ENCODE measurements at regions not wholly inside any gene's neighbourhood (a gene's known extent, or its start where the extent isn't known, plus 50 kb on each side); places are given as distances from the start of the nearest gene placed in this dataset.

- TF ChIP-seq, protein P1, sequence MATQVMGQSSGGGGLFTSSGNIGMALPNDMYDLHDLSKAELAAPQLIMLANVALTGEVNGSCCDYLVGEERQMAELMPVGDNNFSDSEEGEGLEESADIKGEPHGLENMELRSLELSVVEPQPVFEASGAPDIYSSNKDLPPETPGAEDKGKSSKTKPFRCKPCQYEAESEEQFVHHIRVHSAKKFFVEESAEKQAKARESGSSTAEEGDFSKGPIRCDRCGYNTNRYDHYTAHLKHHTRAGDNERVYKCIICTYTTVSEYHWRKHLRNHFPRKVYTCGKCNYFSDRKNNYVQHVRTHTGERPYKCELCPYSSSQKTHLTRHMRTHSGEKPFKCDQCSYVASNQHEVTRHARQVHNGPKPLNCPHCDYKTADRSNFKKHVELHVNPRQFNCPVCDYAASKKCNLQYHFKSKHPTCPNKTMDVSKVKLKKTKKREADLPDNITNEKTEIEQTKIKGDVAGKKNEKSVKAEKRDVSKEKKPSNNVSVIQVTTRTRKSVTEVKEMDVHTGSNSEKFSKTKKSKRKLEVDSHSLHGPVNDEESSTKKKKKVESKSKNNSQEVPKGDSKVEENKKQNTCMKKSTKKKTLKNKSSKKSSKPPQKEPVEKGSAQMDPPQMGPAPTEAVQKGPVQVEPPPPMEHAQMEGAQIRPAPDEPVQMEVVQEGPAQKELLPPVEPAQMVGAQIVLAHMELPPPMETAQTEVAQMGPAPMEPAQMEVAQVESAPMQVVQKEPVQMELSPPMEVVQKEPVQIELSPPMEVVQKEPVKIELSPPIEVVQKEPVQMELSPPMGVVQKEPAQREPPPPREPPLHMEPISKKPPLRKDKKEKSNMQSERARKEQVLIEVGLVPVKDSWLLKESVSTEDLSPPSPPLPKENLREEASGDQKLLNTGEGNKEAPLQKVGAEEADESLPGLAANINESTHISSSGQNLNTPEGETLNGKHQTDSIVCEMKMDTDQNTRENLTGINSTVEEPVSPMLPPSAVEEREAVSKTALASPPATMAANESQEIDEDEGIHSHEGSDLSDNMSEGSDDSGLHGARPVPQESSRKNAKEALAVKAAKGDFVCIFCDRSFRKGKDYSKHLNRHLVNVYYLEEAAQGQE (IDR thresholded peaks at IDR 0.05; ENCODE audit: borderline replicate concordance), result no peak
Measured at GRCh38 chr2:156787517-156787916, 351.3 kb downstream of the GPD2 start (continued).

DNA sequence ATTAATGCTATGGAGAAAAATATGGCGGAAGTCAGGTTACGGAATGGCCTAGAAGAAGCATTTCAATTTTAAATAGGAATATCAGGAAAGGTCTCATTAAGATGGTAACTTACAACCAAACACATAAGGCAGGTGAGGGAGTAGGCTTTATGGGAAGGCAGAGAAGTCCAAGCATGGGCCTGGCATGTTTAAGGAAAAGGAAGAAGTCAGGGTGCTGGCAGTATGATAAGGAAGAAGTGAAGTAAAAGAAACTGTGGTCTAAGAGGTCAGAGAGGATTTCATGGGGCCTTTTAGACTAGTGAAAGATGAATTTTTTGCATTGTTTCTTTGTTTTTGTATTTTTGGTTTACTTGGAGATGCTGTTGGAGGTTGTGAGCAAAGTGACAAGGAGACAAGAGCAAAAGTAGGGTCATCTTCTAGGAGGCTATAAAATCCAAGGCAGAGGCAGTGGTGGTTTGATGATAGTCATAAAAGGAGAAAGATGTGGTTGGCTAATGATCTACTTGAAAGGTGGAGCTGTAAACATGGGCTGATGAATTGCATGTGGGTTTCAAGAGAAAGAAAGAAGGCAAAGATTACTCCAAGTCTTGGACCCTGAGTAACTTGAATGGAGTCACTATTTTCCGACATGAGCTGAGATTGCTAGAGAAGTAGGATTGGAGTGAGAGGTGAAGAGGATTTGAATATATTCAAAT is 354.3 kb downstream of the GPD2 start:
- H3K36me3 ChIP-seq (ENCODE audit: insufficient read depth, low read length), result no peaks in the 10 kb centered on the region
- H3K9me3 ChIP-seq (ENCODE audit: low read length), result no peaks in the 10 kb centered on the region
- H3K27ac ChIP-seq (ENCODE audit: low read length), result no peak overlapping the region
- no peak overlapping the region for H3K4me2 ChIP-seq (ENCODE audit: low read length)
- H3K79me2 ChIP-seq (replicated peaks; ENCODE audit: insufficient read depth, low read length), result no peaks in the 10 kb centered on the region
- no peaks in the 10 kb centered on the region for H3K9me2 ChIP-seq (ENCODE audit: insufficient read depth, low read length)
- TF ChIP-seq RAD21 (conservative IDR thresholded peaks at IDR 0.05), result no peak
- no peak for TF ChIP-seq SMC3 (conservative IDR thresholded peaks at IDR 0.05; ENCODE audit: poor library complexity)
- no peak for TF ChIP-seq MXI1 (conservative IDR thresholded peaks at IDR 0.05; ENCODE audit: poor library complexity, severe bottlenecking)
- no peak for TF ChIP-seq EP300 (conservative IDR thresholded peaks at IDR 0.05; ENCODE audit: poor library complexity, severe bottlenecking)
- no peak for TF ChIP-seq EZH2 (IDR thresholded peaks at IDR 0.05; ENCODE audit: borderline replicate concordance, insufficient read depth, low read length, poor library complexity, severe bottlenecking)
- TF ChIP-seq POLR2AphosphoS5 (IDR thresholded peaks at IDR 0.05), result no peak
- TF ChIP-seq CTCF (IDR thresholded peaks at IDR 0.05; ENCODE audit: poor library complexity, severe bottlenecking), result no peak
- no peak for TF ChIP-seq TAF1 (IDR thresholded peaks at IDR 0.05; ENCODE audit: low read depth)
- TF ChIP-seq, protein P1 (IDR thresholded peaks at IDR 0.05; ENCODE audit: borderline replicate concordance), result no peak
- H4K20me1 ChIP-seq (ENCODE audit: insufficient read depth), result no peaks in the 10 kb centered on the region
- H3K27me3 ChIP-seq (ENCODE audit: insufficient read depth, low read depth, low read length), result no peaks in the 10 kb centered on the region
- H2AFZ ChIP-seq (ENCODE audit: low read depth, low read length), result no peak overlapping the region
- H3K9ac ChIP-seq (ENCODE audit: low read length), result no peak overlapping the region
- no peaks in the 10 kb centered on the region for H3F3A ChIP-seq (ENCODE audit: insufficient read depth, low read length, poor library complexity, severe bottlenecking)
- H3K4me3 ChIP-seq (ENCODE audit: low read length), result no peak overlapping the region
